ENCODE measurements at regions not wholly inside any gene's neighbourhood (a gene's known extent, or its start where the extent isn't known, plus 50 kb on each side); places are given as distances from the start of the nearest gene placed in this dataset.

DNA sequence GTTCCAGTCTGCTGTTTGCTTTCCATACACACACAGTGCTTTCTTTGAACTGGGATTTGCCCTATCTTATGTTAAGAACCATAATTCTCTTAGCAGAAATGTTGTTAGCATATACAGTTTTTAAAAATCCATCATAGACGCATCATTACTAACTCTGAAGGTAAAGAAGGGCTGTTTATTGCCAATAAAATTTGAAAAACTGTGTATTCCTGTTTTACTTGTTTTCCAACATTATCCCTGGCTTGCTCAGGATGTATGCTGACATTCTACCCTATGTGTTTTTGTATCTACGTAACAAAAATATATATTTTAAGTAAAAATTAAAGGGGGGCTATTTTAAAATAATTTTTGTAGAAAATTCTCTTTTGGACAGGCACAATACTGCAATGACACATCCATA lies 857.2 kb downstream of the BRINP3 start:
- TF ChIP-seq, protein P1, sequence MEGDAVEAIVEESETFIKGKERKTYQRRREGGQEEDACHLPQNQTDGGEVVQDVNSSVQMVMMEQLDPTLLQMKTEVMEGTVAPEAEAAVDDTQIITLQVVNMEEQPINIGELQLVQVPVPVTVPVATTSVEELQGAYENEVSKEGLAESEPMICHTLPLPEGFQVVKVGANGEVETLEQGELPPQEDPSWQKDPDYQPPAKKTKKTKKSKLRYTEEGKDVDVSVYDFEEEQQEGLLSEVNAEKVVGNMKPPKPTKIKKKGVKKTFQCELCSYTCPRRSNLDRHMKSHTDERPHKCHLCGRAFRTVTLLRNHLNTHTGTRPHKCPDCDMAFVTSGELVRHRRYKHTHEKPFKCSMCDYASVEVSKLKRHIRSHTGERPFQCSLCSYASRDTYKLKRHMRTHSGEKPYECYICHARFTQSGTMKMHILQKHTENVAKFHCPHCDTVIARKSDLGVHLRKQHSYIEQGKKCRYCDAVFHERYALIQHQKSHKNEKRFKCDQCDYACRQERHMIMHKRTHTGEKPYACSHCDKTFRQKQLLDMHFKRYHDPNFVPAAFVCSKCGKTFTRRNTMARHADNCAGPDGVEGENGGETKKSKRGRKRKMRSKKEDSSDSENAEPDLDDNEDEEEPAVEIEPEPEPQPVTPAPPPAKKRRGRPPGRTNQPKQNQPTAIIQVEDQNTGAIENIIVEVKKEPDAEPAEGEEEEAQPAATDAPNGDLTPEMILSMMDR (conservative IDR thresholded peaks at IDR 0.05; ENCODE audit: low read depth in 2 of 2) = no peak
- TF ChIP-seq POLR2AphosphoS5 (IDR thresholded peaks at IDR 0.05; ENCODE audit: low read depth) = no peak
- TF ChIP-seq EZH2phosphoT487 (IDR thresholded peaks at IDR 0.05; ENCODE audit: unreplicated experiment) = no peak
- TF ChIP-seq, protein P2, sequence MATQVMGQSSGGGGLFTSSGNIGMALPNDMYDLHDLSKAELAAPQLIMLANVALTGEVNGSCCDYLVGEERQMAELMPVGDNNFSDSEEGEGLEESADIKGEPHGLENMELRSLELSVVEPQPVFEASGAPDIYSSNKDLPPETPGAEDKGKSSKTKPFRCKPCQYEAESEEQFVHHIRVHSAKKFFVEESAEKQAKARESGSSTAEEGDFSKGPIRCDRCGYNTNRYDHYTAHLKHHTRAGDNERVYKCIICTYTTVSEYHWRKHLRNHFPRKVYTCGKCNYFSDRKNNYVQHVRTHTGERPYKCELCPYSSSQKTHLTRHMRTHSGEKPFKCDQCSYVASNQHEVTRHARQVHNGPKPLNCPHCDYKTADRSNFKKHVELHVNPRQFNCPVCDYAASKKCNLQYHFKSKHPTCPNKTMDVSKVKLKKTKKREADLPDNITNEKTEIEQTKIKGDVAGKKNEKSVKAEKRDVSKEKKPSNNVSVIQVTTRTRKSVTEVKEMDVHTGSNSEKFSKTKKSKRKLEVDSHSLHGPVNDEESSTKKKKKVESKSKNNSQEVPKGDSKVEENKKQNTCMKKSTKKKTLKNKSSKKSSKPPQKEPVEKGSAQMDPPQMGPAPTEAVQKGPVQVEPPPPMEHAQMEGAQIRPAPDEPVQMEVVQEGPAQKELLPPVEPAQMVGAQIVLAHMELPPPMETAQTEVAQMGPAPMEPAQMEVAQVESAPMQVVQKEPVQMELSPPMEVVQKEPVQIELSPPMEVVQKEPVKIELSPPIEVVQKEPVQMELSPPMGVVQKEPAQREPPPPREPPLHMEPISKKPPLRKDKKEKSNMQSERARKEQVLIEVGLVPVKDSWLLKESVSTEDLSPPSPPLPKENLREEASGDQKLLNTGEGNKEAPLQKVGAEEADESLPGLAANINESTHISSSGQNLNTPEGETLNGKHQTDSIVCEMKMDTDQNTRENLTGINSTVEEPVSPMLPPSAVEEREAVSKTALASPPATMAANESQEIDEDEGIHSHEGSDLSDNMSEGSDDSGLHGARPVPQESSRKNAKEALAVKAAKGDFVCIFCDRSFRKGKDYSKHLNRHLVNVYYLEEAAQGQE (IDR thresholded peaks at IDR 0.05; ENCODE audit: unreplicated experiment) = no peak
- no peak for TF ChIP-seq EZH2 (IDR thresholded peaks at IDR 0.05; ENCODE audit: low read depth, unreplicated experiment)
- no peak for TF ChIP-seq ZNF331 (CRISPR knock-in tag; IDR thresholded peaks at IDR 0.05; ENCODE audit: low read depth)

Data from GM23338 (cell line).